ENCODE measurements at regions not wholly inside any gene's neighbourhood (a gene's known extent, or its start where the extent isn't known, plus 50 kb on each side); places are given as distances from the start of the nearest gene placed in this dataset.
"Not testable (repeated sequence)": the region's sequence is repeated elsewhere in the genome, so short reads cannot be mapped to it uniquely, and the experiment has no call there.

DNA sequence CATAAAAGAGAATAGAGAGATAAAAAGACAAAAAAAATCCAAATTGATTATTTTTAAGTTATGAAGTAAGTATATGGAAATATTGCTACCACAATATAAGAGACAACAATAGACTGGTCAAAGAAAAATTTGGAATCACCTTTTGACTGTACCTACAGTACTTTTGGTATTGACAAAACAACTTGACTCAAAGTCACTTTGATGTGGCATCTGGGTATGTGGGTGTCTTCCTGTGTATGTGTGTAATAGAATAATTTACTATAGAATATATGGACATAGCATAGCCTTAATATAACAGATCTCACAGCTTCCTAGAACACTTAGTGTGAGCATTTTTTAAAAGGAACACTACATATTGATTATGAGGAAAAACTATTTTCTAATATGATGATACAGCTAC, 1016.2 kb upstream of the PCDH20 start:
- DNase-seq (ENCODE audit: low spot score), result no peak

- no peak for DNase-seq (ENCODE audit: low spot score)
Measured at GRCh38 chr13:62418872-62419271, 1003.2 kb upstream of the PCDH20 start.

DNA sequence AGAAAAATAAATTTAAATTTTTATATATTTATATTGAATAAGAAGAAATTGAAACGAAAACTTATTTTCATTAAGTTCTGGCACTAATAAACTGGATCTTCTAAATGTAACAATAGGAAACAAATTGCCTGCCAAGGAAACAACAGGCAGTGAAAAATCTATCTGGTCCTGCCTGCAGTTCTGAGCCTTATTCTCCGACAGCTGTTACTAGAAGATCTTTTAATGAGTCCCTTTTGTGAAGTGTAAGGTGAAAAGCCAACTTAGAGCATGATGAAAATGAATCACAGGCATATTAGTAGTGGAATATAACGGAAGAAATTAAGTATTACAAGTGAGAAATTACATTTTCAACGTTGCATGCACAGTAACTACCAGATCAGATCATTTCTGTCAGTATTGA, 1002.7 kb upstream of the PCDH20 start:
- DNase-seq (ENCODE audit: low spot score), result no peak

GRCh38 chr13:62407871-62408270, 992.2 kb upstream of the PCDH20 start:
- DNase-seq (ENCODE audit: low spot score), result no peak

DNA sequence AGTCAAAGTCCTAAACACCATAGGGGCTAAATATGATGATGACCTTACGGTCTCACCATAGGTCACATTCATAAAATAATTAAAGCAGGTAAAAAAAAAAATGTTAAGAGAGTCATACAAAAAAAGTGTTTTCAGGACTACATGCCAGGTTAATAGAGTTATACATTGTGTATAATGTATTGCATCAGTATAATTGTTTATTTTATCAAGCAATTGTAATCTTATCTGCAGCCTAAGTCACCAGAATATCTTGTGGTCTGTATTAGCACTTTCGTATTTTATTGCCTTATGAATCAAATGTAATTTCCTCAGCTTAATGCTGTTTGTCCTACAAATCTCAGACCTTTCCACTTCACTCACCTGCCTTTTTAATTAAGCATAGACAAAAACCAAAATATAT, 972.9 kb upstream of the PCDH20 start:
- no peak for DNase-seq (ENCODE audit: low spot score)

DNA sequence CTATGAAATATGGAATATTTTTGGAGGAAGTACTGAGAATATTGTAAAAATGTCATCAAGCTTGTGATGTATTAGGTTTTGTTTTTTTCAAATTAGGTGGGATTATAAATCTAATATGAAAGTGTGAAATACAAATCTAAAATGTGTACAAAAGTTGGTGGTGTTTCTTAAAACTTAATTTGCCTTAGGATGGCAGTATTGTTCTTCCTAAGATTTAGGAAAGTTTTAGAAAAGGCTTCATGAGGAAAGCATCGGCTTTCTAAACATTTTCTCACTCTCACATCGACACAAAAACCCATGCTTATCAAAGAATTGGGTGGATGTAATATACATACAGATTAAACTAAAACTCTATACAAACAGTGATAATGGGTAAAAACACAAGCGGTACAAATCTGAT, 972.0 kb upstream of the PCDH20 start:
- peak; percentile 33 for DNase-seq (ENCODE audit: low spot score)

GRCh38 chr13:62379241-62379640, 963.6 kb upstream of the PCDH20 start:
- DNase-seq (ENCODE audit: low spot score), result not testable (repeated sequence)

DNA sequence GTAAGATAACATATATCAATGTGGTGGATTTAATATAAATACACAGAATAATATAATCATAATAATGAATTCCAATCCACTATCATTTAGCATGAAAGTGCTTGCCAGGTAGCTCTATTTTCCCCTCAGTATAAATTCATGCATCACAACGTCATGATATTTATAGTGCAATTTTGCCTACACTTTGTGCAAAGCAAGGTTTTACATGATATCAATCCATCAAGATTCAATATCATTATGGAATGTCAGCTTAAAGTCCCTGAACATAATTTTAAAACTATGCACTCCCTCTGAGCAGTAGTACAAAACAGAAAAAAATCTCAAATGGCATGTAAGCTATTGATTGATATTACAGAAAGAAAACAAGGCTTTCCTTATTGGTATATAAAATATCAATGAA, 962.2 kb upstream of the PCDH20 start:
- no peak for DNase-seq (ENCODE audit: low spot score)

- DNase-seq (ENCODE audit: low spot score), result no peak
Measured at GRCh38 chr13:62375653-62376052, 960.0 kb upstream of the PCDH20 start.

DNA sequence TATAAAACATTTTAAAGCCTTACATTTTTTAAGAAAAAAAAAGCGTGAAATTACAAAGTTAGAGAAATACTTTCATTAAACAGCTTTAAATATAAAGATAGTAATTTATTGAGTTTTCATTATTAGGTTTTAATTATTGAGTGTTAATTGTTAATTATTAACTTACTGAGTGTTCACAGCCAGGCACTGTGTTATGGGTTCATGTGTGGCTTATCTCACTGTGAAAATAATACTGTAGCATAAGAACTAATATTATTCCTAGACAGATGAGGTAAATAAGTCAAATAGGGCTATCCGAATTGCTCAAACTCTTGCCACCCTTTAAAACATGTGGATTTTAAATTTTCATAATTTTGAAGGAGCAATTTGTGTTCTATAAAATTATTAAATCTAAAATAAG, 956.1 kb upstream of the PCDH20 start:
- no peak for DNase-seq (ENCODE audit: low spot score)

DNA sequence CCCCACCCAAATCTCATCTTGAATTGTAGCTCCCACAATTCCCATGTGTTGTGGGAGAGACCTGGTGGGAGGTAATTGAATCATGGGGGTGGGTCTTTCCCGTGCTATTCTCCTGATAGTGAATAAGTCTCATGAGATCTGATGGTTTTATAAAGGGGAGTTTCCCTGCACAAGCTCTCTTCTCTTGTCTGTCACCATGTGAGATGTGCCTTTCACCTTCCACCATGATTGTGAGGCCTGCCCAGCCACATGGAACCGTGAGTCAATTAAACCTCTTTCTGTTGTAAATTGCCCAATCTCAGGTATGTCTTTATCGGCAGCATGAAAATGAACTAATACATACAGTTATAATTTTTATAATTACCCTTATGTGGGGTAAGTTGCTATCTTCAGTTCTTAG, 952.3 kb upstream of the PCDH20 start:
- not testable (repeated sequence) for DNase-seq (ENCODE audit: low spot score)

- no peak for DNase-seq (ENCODE audit: low spot score)
Measured at GRCh38 chr13:62360609-62361008, 945.0 kb upstream of the PCDH20 start.

GRCh38 chr13:62358646-62358932, 942.9 kb upstream of the PCDH20 start:
- DNase-seq (ENCODE audit: low spot score), result no peak

DNA sequence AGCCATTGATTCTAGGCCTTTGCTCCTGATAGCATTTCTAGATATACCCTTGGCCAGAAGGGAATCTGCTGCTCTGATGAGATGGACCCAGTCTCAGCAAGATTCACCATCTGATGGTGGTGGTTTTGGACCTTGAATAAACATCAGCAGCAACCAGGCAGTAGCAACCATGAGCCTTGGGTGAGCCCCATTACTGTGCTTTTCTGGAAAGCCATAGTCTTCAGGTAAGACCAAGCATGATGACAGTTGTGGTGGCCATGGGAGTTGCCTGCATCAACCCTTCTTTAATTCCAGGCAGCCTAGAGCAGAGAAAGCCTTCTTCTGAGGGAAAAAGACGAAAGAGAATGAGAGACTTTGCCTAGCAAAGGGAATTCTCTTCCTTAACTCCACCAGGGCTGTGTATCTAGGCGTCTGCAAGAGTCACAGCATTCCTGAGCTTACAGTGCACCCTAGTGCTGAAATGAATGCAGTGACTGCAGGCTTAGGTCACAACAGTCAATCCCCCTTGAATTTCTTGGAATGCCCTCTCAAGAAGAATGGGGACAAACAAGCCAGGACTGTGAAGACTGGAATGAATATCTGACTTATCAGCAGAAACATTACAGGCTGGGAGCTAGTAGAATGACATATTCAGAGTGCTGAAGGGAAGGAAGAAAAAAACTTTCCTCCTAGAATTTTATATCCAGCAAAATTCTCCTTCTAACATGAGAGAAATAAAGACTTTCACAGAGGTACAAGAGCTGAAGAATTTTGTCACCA, 942.4 kb upstream of the PCDH20 start:
- peak; percentile 18 for DNase-seq (ENCODE audit: low spot score)

DNA sequence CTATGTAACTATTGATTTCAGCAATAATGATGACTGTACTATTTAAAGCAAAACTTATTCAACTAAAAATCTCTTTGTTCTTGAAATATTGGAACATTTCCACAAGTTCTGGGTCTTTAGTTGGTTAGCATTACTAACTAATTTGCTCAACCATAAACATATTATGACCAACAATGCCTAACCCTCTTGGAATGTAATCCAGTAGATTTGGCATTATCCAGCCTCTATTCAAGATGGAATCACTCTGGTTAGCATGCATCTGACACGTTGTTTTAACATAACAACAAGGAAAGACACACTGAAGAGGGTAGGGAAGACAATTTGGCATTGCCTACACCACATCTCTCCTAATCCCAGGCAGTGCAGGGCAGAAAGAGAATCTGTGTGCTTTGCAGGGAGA, 941.3 kb upstream of the PCDH20 start:
- no peak for DNase-seq (ENCODE audit: low spot score)

GRCh38 chr13:62337109-62337880, 921.6 kb upstream of the PCDH20 start:
- DNase-seq (ENCODE audit: low spot score), result no peak

DNA sequence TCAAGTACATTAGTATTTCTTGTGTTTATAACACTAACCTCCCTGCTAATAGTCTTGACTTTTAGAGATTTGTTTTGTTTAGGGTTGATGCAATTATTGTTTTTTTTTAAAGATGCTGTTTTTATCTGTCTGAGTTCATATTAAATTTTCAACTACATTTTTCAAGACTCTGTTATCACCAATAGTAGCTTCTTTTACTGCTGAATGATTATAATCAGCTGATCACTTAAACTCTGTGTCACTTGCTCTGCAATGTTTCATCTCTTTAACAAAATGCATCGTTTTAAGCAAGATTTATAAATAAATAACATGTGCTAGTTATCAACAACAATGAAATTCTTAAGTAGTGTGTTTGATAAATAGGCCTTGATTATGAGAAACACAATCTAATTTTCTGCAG, 920.9 kb upstream of the PCDH20 start:
- DNase-seq (ENCODE audit: low spot score), result no peak

DNA sequence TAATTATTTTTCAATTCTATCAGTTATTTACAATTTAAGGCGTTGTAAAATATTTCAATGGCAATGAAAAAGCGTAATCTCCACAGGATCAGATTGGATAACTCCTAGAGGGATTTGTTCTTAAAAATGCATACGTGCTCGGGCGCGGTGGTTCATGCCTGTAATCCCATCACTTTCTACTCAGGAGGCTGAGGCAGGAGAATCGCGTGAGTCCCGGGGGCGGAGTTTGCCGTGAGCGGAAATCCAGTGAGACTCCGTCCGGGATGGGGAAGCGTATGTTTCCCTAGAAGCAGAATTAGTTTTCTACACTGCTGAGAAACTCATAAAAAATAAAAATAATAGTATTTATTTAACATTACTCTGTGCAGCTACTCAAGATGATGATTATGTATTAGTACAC, 917.8 kb upstream of the PCDH20 start:
- DNase-seq (ENCODE audit: low spot score), result no peak

DNA sequence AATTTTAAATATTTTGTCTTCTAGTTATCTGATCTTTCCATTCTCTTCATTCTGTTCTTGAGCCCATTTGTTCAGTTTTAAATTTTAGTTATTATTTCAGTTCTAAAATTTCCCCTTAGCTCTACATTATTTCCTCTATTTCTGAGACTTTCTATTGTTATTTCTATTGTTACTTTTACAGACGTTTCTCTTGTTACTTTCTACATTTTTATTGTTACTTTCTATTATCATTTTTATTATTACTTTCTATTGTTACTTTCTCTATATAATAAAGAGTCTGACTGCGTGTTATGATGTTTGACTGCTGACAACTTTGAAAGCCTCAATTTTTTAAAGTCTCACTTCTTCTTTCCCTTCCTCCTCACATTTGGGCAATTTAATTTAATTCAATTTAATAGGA, 915.7 kb upstream of the PCDH20 start:
- no peak for DNase-seq (ENCODE audit: low spot score)

- no peak for DNase-seq (ENCODE audit: low spot score)
Measured at GRCh38 chr13:62327367-62327766, 911.7 kb upstream of the PCDH20 start.

DNA sequence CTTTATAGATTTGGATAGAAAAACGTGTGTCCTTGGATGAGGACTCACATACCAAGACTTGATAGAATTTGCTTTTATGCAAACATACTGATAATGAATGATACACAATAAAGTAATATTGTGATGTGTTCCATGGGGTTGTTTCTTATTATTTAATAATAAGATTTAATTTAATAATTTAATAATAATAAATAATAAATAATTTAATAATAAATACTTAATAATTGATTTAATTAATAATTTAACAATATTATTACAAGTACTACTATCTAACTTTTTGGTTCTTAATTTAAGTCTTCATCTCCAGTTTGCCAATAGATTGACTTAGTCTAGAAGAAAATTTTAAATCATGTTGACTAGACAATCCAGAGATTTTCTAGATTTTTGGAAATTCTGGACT, 909.2 kb upstream of the PCDH20 start:
- DNase-seq (ENCODE audit: low spot score), result no peak

GRCh38 chr13:62321895-62322294, 906.2 kb upstream of the PCDH20 start:
- DNase-seq (ENCODE audit: low spot score), result no peak

DNA sequence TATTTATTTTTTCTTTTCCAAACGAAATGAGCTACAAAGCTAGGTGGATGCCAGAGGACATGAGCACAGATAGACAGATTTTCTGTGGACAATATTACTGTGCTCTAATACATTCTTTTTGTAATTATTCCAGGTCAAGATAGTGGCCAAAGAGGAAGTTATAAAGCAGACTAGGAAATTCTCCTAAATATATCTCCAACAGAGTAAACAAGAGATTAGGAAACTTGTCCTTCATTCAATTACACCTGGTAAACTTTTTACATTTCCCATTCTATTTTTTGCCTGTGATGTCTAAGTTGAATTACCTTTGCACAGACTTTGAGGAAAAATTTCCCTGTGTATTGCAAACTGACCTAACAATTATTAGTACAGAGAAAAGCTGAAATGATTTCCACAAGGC, 905.5 kb upstream of the PCDH20 start:
- no peak for DNase-seq (ENCODE audit: low spot score)
